GM18858 (cell line): ENCODE measurements at regions not wholly inside any gene's neighbourhood (a gene's known extent, or its start where the extent isn't known, plus 50 kb on each side); places are given as distances from the start of the nearest gene placed in this dataset.

ENCODE experiments used
- ATAC-seq: cut with Tn5 transposase; IDR thresholded peaks from one replicate; pipeline ENCODE4 v1.9.1; 2021; ENCODE audit not compliant: unreplicated experiment

GRCh38 chr13:109379930-109380329, 406.5 kb downstream of the IRS2 start:
- ATAC-seq = no peak

- ATAC-seq = no peak
Observed at GRCh38 chr13:109376936-109377335, 409.4 kb downstream of the IRS2 start.

GRCh38 chr13:109374609-109375200, 411.7 kb downstream of the IRS2 start:
- ATAC-seq = no peak

GRCh38 chr13:109372666-109373065, 413.7 kb downstream of the IRS2 start:
- no peak for ATAC-seq

- ATAC-seq = no peak
Observed at GRCh38 chr13:109371066-109371465, 415.3 kb downstream of the IRS2 start.

- ATAC-seq = no peak
Observed at GRCh38 chr13:109370496-109370895, 415.9 kb downstream of the IRS2 start.

GRCh38 chr13:109369353-109370052, 416.9 kb downstream of the IRS2 start:
- ATAC-seq = no peak

- no peak for ATAC-seq
Observed at GRCh38 chr13:109368230-109368629, 418.2 kb downstream of the IRS2 start.

GRCh38 chr13:109366525-109366924, 419.9 kb downstream of the IRS2 start:
- ATAC-seq = no peak

- ATAC-seq = no peak
Observed at GRCh38 chr13:109363431-109363830, 423.0 kb downstream of the IRS2 start.

- no peak for ATAC-seq
Observed at GRCh38 chr13:109362616-109363015, 423.8 kb downstream of the IRS2 start.

- no peak for ATAC-seq
Observed at GRCh38 chr13:109361562-109362289, 424.7 kb downstream of the IRS2 start.

- ATAC-seq = no peak
Observed at GRCh38 chr13:109357751-109358471, 428.5 kb downstream of the IRS2 start.

GRCh38 chr13:109355875-109356434, 430.4 kb downstream of the IRS2 start:
- ATAC-seq = no peak

GRCh38 chr13:109355166-109355565, 431.2 kb downstream of the IRS2 start:
- ATAC-seq = no peak

GRCh38 chr13:109351236-109351635, 435.1 kb downstream of the IRS2 start:
- ATAC-seq = no peak

- no peak for ATAC-seq
Observed at GRCh38 chr13:109348519-109349258, 437.7 kb downstream of the IRS2 start.

GRCh38 chr13:109346060-109346459, 440.3 kb downstream of the IRS2 start:
- no peak for ATAC-seq

- no peak for ATAC-seq
Observed at GRCh38 chr13:109345433-109345941, 440.9 kb downstream of the IRS2 start.

GRCh38 chr13:109344552-109345157, 441.7 kb downstream of the IRS2 start:
- ATAC-seq = no peak
